Hepatocyte (in vitro differentiated cells): ENCODE measurements at regions not wholly inside any gene's neighbourhood (a gene's known extent, or its start where the extent isn't known, plus 50 kb on each side); places are given as distances from the start of the nearest gene placed in this dataset.

Experiments
- EZH2 ChIP-seq: fragments of 200-600 bp; sonication (generic); IDR thresholded peaks from 2 replicates; pipeline ENCODE4 v1.6.1; 2016; ENCODE audit warnings: antibody characterized with exemption, mild to moderate bottlenecking, borderline replicate concordance
- TF ChIP-seq, protein P1 (sequence below): fragments of 200-600 bp; sonication (generic); IDR thresholded peaks from 2 replicates; pipeline ENCODE4 v1.5.1; 2016; ENCODE audit warnings: antibody characterized with exemption, mild to moderate bottlenecking; ENCODE audit not compliant: poor library complexity

GRCh38 chr11:31882951-31883392 is 71.8 kb upstream of the PAX6 start:
- TF ChIP-seq, protein P1, sequence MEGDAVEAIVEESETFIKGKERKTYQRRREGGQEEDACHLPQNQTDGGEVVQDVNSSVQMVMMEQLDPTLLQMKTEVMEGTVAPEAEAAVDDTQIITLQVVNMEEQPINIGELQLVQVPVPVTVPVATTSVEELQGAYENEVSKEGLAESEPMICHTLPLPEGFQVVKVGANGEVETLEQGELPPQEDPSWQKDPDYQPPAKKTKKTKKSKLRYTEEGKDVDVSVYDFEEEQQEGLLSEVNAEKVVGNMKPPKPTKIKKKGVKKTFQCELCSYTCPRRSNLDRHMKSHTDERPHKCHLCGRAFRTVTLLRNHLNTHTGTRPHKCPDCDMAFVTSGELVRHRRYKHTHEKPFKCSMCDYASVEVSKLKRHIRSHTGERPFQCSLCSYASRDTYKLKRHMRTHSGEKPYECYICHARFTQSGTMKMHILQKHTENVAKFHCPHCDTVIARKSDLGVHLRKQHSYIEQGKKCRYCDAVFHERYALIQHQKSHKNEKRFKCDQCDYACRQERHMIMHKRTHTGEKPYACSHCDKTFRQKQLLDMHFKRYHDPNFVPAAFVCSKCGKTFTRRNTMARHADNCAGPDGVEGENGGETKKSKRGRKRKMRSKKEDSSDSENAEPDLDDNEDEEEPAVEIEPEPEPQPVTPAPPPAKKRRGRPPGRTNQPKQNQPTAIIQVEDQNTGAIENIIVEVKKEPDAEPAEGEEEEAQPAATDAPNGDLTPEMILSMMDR = no peak
- no peak for TF ChIP-seq EZH2
